MV-4-11 (cell line): ENCODE measurements at regions not wholly inside any gene's neighbourhood (a gene's known extent, or its start where the extent isn't known, plus 50 kb on each side); places are given as distances from the start of the nearest gene placed in this dataset.
"Not testable (repeated sequence)": the region's sequence is repeated elsewhere in the genome, so short reads cannot be mapped to it uniquely, and the experiment has no call there.

Experiments used
- DNase-seq: peaks from one replicate; lab custom pipeline; 2025; lab: John Stamatoyannopoulos, UW

DNA sequence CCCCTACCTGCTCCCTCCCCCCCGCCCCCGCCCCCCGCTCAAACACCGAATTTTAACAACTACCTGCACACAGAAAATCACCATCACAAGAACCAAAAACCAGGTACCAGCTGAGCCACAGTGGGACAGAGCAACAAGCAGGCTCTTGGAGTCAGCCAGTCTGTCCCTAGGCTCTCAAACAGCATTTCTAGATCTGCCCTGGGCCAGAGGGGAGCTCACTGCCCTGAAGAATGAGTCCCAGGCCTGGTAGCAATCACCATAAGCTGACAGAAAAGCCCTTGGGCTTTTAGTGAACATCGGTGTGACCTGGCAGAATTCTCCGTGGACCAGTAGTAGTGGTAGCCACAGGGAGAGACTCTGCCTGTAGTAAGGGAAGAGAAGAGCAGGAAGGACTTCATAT, 58.3 kb downstream of the C11orf87 start:
- DNase-seq: no peak

DNA sequence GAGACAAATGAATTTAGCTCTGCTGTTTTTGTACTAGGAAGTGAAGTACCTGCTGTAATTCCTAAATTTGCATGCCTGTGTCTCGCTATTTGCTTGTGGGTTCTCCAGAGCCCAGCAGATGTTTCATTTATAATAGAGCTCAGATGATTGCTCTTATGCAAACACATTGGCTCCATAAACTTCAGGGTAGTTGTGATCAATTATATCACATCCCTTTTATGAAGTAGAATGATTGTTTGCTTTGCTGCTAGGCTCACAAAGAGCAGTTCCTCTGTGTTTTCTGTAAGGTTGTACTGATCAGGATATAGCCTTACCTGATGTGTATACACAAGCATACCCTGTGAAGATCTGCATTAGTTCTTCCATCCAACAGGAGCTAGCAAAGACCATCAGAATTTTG, 64.1 kb downstream of the C11orf87 start:
- DNase-seq: no peak

DNA sequence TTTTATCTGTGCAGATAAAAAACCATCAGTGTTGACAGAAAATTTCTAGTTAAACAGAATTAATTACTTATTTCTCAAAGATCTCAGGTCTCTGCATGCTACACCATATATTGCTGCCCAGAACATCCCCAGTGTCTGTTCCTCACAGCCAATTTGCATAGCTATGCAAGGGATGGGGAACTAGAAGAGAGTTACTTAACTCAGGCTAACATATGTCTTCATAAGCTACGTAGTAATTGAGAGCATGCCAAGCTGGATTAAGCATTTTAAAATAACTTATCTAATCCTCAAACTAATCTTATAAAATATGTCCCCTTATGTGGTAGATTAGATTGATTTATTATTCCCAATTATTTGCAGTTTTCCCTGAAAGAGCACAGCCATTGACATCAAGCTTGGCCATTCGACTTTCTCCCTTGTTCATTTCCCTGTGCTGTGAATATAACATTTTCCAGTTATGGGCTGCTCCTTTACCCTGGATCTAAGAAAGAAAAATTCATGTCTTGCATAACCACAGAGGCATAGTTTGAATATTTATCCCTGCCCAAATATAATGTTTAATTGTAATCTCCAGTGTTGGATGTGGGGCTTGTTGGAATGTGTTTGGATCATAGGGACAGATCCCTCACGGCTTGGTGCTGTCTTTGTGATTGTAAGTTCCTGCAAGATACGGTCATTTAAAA, 69.1 kb downstream of the C11orf87 start:
- peak; percentile 67 for DNase-seq

DNA sequence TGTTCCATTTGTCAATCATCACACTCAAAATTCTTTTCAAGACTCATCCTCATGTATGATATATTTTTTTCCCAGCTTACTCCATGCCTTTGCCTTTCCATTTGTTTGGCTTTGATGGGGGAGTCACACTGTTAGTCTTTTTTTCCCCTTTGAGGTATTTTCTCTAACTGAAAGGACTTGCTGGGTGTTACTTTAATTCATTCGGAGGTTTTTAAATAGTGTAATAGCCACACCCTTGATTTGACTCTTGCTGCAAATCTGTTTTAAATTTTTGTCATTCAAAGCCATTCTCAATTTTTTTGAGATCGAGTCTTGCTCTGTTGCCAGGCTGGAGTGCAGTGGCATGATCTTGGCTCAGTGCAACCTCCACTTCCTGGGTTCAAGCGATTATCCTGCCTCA, 84.1 kb downstream of the C11orf87 start:
- DNase-seq: no peak

DNA sequence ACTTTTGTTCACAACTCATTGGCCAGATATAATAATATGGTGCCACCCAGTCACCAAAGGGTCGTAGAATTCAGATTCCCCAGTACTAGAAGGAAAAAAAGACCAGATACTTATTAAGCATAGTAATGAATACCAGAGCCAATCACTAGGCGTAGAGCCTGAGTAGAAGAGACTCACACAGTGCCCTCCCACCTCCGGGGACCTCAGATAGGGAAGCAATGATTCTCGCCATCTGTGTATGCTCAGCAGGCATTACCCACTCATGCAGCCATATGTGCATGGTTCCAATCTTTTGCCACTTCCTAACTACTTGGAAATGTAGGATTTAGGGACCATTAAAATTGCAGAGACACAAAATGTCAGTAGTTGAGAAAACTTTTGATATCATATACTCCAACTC, 85.3 kb downstream of the C11orf87 start:
- no peak for DNase-seq

DNA sequence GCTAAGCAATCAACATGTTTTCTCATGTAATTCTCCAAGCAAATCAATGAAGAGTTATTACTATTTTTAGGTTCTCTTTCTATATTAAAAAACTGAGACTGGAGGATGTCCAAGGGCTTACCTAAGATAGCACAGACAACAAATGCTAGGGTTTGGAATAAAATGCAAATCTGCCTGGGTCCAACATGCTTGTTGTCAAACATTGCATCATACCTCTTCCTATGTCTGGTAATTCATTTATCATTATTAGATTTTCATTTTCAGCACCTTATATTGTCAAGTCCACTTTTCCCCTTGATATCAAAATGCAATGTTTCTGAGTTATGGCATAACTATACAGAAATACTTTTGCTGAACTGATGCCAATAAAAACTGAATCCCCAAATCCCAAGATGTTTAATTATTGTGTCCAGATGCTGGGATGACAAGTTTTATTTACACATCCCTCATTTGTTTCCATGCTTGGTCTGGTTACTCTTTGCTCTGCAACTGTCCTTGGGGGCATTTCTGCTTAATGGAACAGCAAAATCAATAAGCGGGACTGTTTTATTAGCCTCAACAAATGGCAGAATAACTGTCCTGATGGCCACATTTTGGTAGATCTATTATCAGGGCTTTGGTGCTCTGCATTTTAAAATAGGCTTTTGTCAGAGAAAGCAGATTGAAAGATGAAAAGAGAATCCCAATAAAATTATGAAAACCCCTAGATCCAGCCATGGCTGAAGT, 86.0 kb downstream of the C11orf87 start:
- DNase-seq: no peak

DNA sequence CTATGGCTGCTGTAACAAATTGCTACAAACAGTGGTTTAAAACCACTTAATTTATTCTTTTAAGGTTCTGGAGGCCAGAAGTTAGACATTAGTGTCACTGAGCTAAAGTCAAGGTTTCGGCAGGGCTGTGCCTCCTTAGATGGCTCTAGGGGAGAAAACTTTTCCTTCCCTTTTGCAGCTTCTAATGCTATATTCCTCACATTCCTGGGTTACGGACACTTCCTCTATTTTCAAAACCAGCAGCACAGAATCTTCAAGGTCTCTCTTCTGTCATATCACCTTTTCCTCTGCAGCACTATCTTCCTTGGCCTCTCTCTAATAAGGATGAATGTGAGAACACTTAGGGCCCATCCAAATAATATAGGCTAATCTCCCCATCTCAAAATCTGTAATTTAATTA, 87.0 kb downstream of the C11orf87 start:
- DNase-seq: peak; percentile 63

DNA sequence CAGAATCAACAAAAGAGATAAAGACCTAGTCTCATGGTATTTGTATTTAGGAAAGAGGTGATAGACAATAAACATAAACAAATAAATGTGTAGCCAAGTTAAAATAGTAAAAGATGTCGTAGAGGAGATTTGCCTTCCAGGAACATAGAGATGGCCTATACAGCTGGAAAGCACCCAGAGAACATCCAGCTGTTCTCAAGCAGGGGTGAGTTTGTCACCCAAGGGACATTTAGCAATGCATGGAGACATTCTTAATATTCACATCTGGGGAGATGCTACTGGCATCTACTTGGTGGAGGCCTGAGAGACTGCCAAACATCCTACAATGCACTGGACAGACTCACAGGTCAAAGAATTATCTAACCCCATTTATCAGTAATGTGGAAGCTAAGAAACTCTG, 88.3 kb downstream of the C11orf87 start:
- no peak for DNase-seq

DNA sequence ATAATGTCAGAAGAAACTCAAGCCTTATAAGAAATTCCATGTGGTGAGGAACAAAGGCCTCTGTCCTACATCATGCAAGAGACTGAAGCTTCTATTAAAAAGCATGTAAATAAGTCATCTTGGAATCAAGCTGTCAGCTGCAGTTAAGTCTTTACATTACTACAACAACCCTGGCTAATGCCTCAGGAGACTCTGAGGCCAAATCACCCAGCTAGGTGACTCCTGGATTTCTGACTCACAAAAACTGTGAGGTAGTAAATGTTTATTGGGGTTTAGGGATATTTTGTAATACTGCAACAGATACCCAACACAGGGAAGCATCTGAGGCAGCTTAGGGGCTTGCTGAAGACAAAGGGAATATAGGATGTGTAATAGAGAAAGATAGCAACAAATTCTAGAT, 89.6 kb downstream of the C11orf87 start:
- no peak for DNase-seq

DNA sequence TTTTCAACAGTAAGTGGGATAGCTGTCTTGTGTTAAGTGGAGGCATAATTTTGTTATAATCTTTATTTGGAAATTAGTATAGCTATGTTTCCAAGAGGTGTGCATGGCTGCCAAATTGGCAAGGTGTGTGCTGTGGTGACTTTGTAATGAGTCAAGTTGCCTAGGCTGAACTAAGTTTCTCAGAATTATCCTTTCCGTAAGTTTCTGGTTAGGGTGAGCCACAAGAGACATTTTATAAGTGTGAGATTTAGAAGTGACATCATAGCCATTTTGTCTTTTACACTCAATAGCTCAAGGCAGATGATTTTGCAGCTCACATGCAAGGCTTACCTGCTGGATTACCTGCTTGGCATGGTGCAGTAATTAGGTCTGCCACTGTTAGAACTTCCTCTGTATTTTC, 90.3 kb downstream of the C11orf87 start:
- no peak for DNase-seq

DNA sequence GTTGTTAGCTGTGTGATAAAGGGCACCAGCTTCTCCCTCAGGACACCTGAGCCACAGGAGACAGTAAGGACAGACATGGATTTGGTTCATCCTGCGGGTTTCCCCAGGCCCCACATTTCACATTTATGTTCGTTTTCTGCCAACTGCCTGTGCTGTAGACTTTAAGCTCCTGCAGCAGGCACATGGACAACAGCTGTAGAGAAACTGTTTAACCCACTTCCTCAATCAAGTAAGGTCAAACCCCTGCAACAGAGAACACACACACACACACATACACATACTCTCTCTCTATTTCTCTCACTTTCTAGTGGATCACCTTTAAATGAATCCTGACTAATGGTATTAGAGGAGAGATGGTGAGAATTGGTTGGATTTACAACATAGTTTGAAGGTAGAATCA, 90.7 kb downstream of the C11orf87 start:
- peak; percentile 98 for DNase-seq

DNA sequence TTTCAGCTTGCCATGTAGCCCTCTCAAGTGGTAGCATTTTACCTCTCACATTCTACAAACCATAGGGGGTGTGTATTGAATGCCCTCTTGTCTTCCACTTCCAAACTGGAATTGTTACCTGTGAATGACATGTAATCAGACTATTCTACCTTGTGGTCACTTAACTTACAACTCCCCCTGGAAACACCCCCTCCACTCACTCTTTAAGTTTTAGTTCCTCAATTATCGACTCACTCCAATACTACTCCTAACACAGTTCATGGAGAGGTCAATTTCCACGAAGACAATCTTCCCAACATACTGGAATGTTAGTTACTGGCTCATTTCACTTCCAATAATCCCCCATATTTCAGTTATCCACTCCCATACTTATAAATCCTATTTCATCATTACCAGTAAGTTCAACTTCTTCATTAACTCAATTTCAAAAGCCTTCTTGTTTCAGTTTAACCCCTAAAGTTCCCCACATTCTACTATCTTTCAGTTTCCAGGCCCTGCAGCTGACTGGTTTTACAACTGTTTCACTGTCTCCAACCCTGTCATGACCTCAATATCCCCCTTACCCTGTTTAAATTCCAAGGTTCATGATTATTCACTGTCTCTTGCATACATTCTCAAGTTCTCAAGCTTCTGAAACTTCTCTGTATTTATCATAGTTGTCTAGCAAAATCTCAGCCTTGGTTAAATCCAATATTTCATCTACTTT, 92.5 kb downstream of the C11orf87 start:
- DNase-seq: peak; percentile 86

DNA sequence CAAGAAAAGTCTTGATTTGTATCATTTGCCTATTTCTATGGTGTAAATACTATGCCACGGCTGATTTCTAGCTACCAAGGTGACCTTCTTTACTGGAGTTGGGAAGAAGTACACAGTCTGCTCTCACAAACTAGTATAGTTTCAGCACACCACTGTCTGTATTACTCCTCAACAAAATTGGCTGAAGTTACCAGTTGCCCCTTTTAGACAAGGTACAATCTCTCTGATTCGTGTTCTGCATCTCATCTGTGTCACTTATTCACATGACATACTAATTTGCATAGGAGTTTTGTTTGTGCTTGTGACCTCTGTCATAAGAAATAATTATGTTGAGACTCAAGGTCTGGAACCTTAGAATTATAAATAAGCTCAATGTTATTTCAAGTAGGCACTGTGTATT, 97.3 kb downstream of the C11orf87 start:
- DNase-seq: no peak

DNA sequence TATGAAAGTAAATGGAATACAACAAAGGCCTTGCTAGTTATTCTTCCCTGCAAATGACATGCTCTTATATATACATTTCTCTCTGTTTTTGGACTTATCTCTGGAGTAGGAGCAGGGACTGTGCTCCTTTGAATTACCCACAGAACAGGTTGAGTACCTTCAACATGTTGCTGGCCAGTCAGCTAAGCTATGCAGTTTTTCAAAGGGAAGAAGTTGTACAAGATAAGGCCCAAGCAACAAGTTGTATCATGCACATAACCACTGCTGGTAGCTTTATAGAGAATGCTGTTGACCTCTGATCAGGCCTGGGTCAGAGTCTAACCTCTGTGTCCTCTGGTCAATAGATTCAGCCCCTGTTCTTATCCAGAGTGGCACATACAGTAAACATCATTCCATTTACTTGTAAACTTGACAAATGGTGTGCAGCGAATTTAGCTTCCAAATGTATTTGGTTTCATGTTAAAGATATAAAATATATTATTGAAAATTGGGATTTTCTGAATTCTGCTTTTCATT, 99.6 kb downstream of the C11orf87 start:
- no peak for DNase-seq

DNA sequence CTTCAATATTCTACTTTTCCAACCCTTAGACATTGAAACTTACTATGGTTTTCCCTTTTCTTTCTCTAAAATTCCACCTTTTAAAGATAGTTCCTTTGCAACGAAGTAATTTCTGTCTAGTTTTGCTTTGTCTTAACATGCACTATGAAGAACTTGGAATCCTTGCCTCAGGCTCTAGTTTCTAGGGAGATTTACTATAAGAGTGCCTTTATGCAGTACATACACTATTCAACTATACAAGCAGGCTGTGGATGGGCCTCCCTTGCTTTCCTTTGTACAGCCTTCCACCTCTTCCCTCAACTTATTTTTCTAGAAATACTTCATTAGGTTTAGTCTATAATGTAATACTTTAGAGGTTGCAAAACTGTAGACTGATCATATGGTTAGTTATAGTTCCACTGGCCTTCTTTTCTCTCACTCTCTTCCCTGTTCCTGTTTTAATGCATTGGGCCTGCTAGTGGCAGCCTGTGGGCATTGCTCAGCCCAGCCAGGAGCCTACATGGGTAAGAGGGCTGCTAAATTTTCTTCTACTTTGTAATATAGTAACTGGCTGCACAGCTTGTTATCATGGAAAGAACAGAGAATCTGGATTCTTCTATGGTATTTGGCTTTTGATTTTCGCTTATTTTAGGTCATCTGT, 100.2 kb downstream of the C11orf87 start:
- peak; percentile 65 for DNase-seq

DNA sequence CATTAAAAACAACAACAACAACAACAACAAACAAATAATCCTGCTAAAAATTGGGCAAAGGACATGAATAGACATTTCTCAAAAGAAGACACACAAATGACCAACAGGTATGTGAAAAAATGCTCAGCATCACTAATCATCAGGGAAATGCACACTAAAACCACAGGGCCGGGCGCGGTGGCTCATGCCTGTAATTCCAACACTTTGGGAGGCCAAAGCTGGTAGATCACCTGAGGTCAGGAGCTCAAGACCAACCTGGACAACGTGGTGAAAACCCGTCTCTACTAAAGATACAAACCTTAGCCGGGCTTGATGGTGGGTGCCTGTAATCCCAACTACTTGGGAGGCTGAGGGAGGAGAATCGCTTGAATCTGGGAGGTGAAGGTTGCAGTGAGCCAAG, 103.6 kb downstream of the C11orf87 start:
- not testable (repeated sequence) for DNase-seq

DNA sequence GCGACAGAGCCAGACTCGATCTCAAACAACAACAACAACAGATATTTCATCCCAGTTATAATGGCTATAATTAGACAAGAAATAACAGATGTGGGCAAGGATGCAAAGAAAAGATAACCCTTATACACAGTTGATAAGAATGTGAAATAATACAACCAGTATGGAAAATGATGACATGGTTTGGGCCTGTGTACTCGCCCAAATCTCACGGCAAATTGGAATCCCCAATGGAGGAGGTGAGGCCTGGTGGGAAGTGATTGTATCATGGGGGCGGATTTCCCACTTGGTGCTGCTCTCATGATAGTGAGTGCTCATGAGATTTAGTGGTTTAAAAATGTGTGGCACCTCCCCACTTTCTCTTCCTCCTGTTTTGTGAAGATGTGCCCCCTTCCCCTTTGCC, 104.1 kb downstream of the C11orf87 start:
- peak; percentile 48 for DNase-seq

DNA sequence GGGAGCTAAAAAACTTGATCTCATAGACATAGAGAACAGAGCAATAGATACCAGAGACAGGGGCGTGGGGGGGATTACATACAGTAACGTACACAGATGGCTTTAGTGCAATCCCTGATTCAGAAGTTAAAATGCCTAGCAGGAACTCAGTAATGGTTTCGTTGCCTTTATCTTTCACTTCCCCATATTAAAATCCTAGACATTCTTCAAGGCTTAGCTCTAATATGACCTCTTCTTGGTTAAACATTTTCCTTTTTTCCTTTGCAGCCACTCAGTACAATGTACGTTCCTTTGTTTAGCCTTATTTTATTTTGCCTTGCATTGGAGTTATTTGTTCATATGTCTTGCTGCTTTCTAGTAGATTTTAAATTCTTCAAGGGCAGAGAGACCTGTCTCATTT, 104.9 kb downstream of the C11orf87 start:
- DNase-seq: peak; percentile 96

DNA sequence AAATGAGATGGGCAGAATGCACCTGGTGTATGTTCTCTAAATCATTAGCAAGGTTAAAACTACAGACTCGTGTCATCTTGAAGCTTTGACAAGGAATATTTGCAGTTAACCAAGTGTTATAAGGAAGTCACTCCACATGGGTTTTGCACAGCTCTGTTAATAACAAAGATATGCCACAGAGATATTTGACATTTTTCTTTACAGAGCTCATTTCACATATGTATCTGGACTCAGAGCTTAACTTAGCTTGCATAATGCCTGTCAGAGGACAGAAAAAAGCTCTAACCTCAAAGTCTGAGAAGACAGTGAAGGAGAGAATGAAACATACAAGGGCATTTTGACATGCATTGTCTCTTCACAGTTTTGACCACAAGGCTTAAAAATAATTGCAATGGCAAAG, 105.5 kb downstream of the C11orf87 start:
- peak; percentile 82 for DNase-seq

DNA sequence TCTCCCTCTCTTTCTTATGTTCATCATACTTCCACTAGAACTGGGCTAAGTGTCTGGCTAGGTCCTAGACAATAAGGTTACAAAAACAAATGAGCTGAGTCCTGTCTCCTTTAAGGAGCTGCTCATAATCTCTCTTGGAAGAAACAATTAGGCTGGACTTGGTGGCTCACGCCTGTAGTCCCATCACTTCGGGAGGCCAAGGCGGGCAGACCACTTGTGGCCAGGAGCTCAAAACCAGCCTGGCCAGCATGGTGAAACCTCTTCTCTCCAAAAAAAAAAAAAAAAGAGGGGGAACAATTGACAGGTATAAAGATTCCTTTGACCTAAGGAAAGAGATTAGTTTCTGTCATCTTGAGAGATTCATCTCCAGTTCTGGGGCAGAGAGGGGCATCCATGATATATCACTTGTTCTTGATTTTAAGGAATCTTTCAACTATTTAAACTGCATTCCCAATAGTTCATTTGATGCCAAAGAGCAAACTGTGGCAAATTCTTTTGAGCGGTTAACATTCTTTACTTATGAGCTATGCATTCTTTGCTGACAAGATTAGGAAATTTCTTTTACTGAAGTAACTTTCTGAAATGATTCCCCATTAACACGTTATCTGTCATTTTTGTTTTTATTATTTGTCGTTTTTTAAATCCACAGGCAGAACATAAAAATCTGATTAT, 125.5 kb downstream of the C11orf87 start:
- no peak for DNase-seq

DNA sequence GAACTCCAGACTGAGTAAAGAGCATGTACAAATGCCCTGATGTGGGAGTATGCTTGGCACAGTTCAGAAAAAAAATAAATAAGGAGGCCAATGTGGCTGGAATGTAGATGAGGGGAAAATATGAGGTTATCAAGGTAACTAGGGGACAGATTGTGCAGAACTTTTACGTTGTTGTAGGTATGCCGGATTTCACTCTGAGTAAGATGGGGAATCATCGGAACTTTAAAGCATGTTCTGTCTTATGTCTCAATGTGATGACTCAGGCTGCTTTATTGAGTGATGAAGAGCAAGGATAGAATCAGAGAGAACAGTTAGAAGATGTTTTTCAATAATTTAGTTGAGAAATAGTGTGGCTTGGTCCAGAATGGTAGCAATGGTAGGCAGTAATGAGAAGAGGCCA, 130.4 kb downstream of the C11orf87 start:
- no peak for DNase-seq

DNA sequence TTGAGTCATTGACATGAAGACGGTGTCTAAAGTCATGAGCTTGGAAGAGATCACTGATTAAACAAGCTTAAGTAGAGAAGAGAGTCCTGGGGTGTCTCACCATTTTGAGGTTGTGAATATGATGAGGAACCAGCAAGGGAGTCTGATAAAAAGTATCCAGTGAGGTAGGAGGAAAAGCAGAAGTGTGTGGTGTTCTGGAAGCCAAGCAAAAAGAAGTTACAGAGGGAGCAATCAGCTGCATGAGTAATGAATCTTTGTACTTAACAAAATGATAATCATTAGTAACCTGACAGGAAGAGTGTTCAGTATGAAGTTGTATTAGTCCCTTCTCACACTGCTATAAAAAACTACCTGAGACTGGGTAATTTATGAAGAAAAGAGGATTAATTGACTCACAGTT, 131.3 kb downstream of the C11orf87 start:
- DNase-seq: peak; percentile 49
